OCI-LY7 (cell line): ENCODE measurements at regions not wholly inside any gene's neighbourhood (a gene's known extent, or its start where the extent isn't known, plus 50 kb on each side); places are given as distances from the start of the nearest gene placed in this dataset.
"Not testable (repeated sequence)": the region's sequence is repeated elsewhere in the genome, so short reads cannot be mapped to it uniquely, and the experiment has no call there.

Experiments
- BruUV-seq: library from RNA; stranded (reverse); fragments of 400-500 nt; replicated peaks from 2 replicates; lab custom pipeline; 2021; lab: Mats Ljungman, UMichigan
- CTCF ChIA-PET: fragments of 300-600 bp; sonication (Branson Sonifier 250); formaldehyde crosslinking; loops from one replicate; lab custom pipeline; 2022; ENCODE audit warnings: antibody characterized with exemption; ENCODE audit not compliant: unreplicated experiment; lab: Charles Lee
- POLR2A ChIA-PET: fragments of 300-600 bp; sonication (Branson Sonifier 250); formaldehyde crosslinking; loops from one replicate; lab custom pipeline; 2022; ENCODE audit warnings: antibody characterized with exemption; lab: Charles Lee
- DNase-seq: peaks from one replicate; pipeline ENCODE4 v3.0.0-alpha.2; 2015; ENCODE audit warnings: low spot score
- H2AFZ ChIP-seq: fragments of 200-600 bp; sonication (generic), shearing (Covaris generic); 2 replicates; pipeline ENCODE4 v1.6.1; 2014; ENCODE audit warnings: mild to moderate bottlenecking, antibody characterized with exemption, low read length, moderate library complexity
- H3K27ac ChIP-seq: fragments of 200-600 bp; sonication (generic); 2 replicates; pipeline ENCODE4 v1.5.1; 2014; ENCODE audit warnings: mixed run types, low read depth, mild to moderate bottlenecking, moderate library complexity, low read length, inconsistent platforms; ENCODE audit not compliant: poor library complexity, severe bottlenecking
- H3K36me3 ChIP-seq: fragments of 200-600 bp; sonication (generic); 2 replicates; pipeline ENCODE4 v1.6.1; 2014; ENCODE audit warnings: mild to moderate bottlenecking, antibody characterized with exemption, low read length, moderate library complexity, mixed read lengths; ENCODE audit not compliant: insufficient read depth
- H3K4me1 ChIP-seq: fragments of 200-600 bp; sonication (generic); 2 replicates; pipeline ENCODE4 v1.5.1; 2014; ENCODE audit warnings: mild to moderate bottlenecking, low read length; ENCODE audit not compliant: insufficient read depth, poor library complexity, severe bottlenecking
- H3K4me2 ChIP-seq: fragments of 200-600 bp; sonication (generic); 2 replicates; pipeline ENCODE4 v1.6.1; 2014; ENCODE audit warnings: mild to moderate bottlenecking, low read length
- H3K4me3 ChIP-seq: fragments of 200-600 bp; sonication (generic); 2 replicates; pipeline ENCODE4 v1.5.1; 2014; ENCODE audit warnings: mild to moderate bottlenecking, low read depth, low read length; ENCODE audit not compliant: poor library complexity, severe bottlenecking
- H3K79me2 ChIP-seq: fragments of 200-600 bp; sonication (generic); 2 replicates; pipeline ENCODE4 v1.6.1; 2016; ENCODE audit warnings: low read depth, mild to moderate bottlenecking, low read length, moderate library complexity, mixed read lengths; ENCODE audit not compliant: insufficient read depth
- H3K9me2 ChIP-seq: fragments of 200-600 bp; sonication (generic); 2 replicates; pipeline ENCODE4 v1.6.1; 2016; ENCODE audit warnings: mild to moderate bottlenecking, low read length, mixed read lengths; ENCODE audit not compliant: insufficient read depth
- H3K9me3 ChIP-seq: fragments of 200-600 bp; sonication (generic); 2 replicates; pipeline ENCODE4 v1.6.1; 2014; ENCODE audit warnings: mild to moderate bottlenecking, mixed run types, low read length, mixed read lengths
- H4K20me1 ChIP-seq: fragments of 200-600 bp; sonication (generic); 2 replicates; pipeline ENCODE4 v1.6.1; 2014; ENCODE audit warnings: mild to moderate bottlenecking, antibody characterized with exemption, low read length, moderate library complexity, mixed read lengths; ENCODE audit not compliant: insufficient read depth
- intact Hi-C: fragments of 100-400 bp; cut with micrococcal nuclease; formaldehyde crosslinking; loops from one replicate; pipeline ENCODE4 v1.10.0; 2022; ENCODE audit not compliant: unreplicated experiment

GRCh38 chr1:120648915-120649623, 74.7 kb upstream of the NBPF26 start:
- BruUV-seq, CTCF ChIA-PET, H3K9me2 ChIP-seq, H4K20me1 ChIP-seq, H3K27ac ChIP-seq, H3K4me2 ChIP-seq, H3K4me3 ChIP-seq, H3K36me3 ChIP-seq, DNase-seq, H3K9me3 ChIP-seq, intact Hi-C loops, H3K4me1 ChIP-seq, POLR2A ChIA-PET, H3K79me2 ChIP-seq, H2AFZ ChIP-seq: not testable (repeated sequence)

- H2AFZ ChIP-seq, H3K9me2 ChIP-seq, H3K36me3 ChIP-seq, H4K20me1 ChIP-seq, H3K27ac ChIP-seq, POLR2A ChIA-PET, H3K4me1 ChIP-seq, intact Hi-C loops, H3K4me2 ChIP-seq, H3K79me2 ChIP-seq, BruUV-seq, CTCF ChIA-PET, H3K4me3 ChIP-seq, H3K9me3 ChIP-seq, DNase-seq: not testable (repeated sequence)
Observed at GRCh38 chr1:120649730-120650129, 74.0 kb upstream of the NBPF26 start.

GRCh38 chr1:120654114-120654513, 69.6 kb upstream of the NBPF26 start:
- BruUV-seq, H4K20me1 ChIP-seq, POLR2A ChIA-PET, DNase-seq, H2AFZ ChIP-seq, H3K4me2 ChIP-seq, H3K9me2 ChIP-seq, H3K36me3 ChIP-seq, CTCF ChIA-PET, H3K4me1 ChIP-seq, intact Hi-C loops, H3K79me2 ChIP-seq, H3K9me3 ChIP-seq, H3K27ac ChIP-seq, H3K4me3 ChIP-seq: not testable (repeated sequence)

GRCh38 chr1:120655394-120655793, 68.4 kb upstream of the NBPF26 start:
- not testable (repeated sequence) for H3K27ac ChIP-seq

GRCh38 chr1:120656116-120656515, 67.6 kb upstream of the NBPF26 start:
- H3K27ac ChIP-seq, H3K79me2 ChIP-seq, H3K36me3 ChIP-seq, H3K9me3 ChIP-seq, H3K4me3 ChIP-seq, H3K4me2 ChIP-seq, BruUV-seq, intact Hi-C loops, H4K20me1 ChIP-seq, H2AFZ ChIP-seq, POLR2A ChIA-PET, H3K9me2 ChIP-seq, CTCF ChIA-PET, DNase-seq, H3K4me1 ChIP-seq: not testable (repeated sequence)

More at GRCh38 chr1:120655394-120655793, 68.4 kb upstream of the NBPF26 start:
- H2AFZ ChIP-seq, H3K9me2 ChIP-seq, H3K4me3 ChIP-seq, H3K9me3 ChIP-seq, H4K20me1 ChIP-seq, DNase-seq, intact Hi-C loops, H3K36me3 ChIP-seq, H3K4me1 ChIP-seq, CTCF ChIA-PET, H3K79me2 ChIP-seq, H3K4me2 ChIP-seq, POLR2A ChIA-PET, BruUV-seq: not testable (repeated sequence)

GRCh38 chr1:120657804-120658203, 65.9 kb upstream of the NBPF26 start:
- H3K4me3 ChIP-seq, H3K9me3 ChIP-seq, H4K20me1 ChIP-seq, H3K27ac ChIP-seq, CTCF ChIA-PET, H3K4me1 ChIP-seq, DNase-seq, H3K9me2 ChIP-seq, H3K36me3 ChIP-seq, BruUV-seq, H2AFZ ChIP-seq, H3K4me2 ChIP-seq, POLR2A ChIA-PET, H3K79me2 ChIP-seq, intact Hi-C loops: not testable (repeated sequence)
